ENCODE measurements at regions not wholly inside any gene's neighbourhood (a gene's known extent, or its start where the extent isn't known, plus 50 kb on each side); places are given as distances from the start of the nearest gene placed in this dataset.

- TF ChIP-seq EZH2phosphoT487 (IDR thresholded peaks at IDR 0.05; ENCODE audit: insufficient read depth, low read depth) = no peak
- TF ChIP-seq EZH2 (IDR thresholded peaks at IDR 0.05; ENCODE audit: insufficient read depth, poor library complexity, severe bottlenecking) = no peak
Observed at GRCh38 chr14:85131226-85131922, 398.6 kb upstream of the FLRT2 start.
